NT2/D1 (cell line): ENCODE measurements at regions not wholly inside any gene's neighbourhood (a gene's known extent, or its start where the extent isn't known, plus 50 kb on each side); places are given as distances from the start of the nearest gene placed in this dataset.

Experiments used
- SUZ12 ChIP-seq: IDR thresholded peaks from 2 replicates; pipeline ENCODE4 v1.6.1; 2011; ENCODE audit not compliant: insufficient read length, insufficient read depth; ENCODE audit errors: extremely low read depth
- YY1 ChIP-seq: IDR thresholded peaks from 2 replicates; pipeline ENCODE4 v1.6.1; 2011; ENCODE audit not compliant: insufficient read length, insufficient read depth
- ZNF274 ChIP-seq: IDR thresholded peaks from 2 replicates; pipeline ENCODE4 v1.6.1; 2011; ENCODE audit warnings: mild to moderate bottlenecking, low read depth, low read length

GRCh38 chr3:34449305-34449704 lies 650.9 kb downstream of the PDCD6IP start:
- TF ChIP-seq ZNF274 (no peak), SUZ12 (no peak), YY1 (no peak)
